GM18909 (cell line): ENCODE measurements at regions not wholly inside any gene's neighbourhood (a gene's known extent, or its start where the extent isn't known, plus 50 kb on each side); places are given as distances from the start of the nearest gene placed in this dataset.
A peak's percentile ranks its signal among the peaks of the same experiment; 100 is the strongest.

Source experiments
- ATAC-seq: cut with Tn5 transposase; IDR thresholded peaks from one replicate; pipeline ENCODE4 v1.9.1; 2021; ENCODE audit warnings: mild to moderate bottlenecking; ENCODE audit not compliant: unreplicated experiment, poor library complexity

DNA sequence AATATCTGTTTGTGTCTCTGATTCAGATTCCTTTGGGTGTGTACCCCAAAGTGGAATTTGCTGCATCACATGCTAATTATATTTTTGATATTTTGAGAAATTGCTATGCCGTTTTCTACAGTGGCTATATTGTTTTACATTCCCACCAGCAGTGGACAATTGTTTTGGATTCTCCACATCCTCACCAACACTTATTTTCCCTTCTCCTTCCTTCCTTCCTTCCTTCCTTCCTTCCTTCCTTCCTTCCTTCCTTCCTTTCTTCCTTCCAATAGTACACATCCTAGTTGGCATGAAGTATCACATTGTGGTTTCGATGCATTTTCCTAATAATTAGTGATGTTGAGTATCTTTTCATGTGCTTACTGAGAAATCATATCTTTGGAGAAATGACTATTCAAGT, 535.5 kb downstream of the SH2D4B start:
- no peak for ATAC-seq

DNA sequence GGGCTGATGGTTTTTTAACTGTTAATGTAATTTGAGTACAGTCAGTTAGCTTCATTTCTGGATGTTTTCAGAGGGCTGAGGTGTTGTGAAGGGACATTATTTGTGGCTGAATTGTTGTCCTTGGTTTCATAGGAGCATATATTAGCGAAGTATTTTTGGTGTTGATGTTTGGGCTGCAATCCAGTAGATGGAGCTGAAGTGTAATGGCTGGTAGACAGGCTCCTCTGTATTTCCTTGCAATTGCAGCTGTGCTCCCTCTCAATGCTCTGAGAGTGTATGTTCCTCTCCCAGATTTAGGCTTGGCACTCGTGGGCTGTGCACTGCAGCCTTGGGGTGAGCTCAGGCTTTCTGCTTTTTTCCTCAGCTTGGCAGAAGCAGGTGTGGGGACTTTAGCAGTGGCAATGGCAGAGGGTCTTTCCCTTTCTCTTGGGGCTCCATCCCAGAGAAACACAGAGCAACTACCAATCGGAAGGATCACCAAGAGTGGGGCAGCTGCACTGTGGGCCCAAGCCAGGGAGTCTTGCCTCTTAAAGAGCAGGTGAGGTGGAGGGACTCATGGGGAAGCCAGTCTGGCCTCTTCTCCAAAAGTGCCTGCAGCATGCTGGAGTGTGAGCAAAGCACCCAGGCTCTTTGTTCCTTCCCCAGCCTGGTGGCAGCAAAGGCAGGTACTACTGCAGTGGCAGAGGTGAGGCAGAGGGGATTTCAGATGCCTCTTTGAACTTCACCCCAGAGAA, 544.4 kb downstream of the SH2D4B start:
- peak; percentile 56 for ATAC-seq

DNA sequence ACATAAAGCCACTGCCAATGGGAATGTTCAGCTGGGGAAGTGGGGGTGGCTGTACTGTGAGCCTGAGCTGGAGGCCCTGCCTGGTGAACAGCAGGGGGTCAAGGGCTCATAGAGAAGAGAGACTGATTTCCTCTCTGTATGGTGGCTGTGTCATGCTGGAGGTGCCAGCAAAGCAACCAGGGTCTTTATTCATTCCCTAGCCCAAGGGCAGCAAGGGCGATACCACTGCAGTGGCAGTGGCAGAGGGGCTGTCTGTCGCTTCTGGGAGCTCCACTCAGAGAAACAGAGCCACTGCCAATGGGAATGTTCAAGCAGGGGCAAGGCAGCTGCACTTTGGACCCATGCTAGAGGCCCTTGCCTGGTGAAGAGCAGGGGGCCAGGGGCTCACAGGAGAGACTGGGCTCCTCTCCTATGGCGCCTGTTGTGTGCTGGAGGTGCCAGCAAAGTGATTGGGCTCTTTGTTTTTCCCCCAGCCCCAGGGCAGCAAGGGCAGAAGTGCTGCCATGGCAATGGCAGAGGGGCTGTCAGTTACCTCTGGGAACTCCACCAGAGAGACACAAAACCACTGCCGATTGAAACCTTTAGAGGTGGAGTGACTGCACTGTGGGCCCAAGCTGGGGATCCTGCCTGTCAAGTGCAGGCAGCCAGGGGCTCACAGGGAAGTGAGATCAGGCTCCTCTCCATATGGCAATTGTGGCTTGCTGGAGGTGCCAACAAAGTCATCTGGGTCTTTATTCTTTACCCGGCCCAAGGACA, 545.1 kb downstream of the SH2D4B start:
- ATAC-seq: peak; percentile 35

DNA sequence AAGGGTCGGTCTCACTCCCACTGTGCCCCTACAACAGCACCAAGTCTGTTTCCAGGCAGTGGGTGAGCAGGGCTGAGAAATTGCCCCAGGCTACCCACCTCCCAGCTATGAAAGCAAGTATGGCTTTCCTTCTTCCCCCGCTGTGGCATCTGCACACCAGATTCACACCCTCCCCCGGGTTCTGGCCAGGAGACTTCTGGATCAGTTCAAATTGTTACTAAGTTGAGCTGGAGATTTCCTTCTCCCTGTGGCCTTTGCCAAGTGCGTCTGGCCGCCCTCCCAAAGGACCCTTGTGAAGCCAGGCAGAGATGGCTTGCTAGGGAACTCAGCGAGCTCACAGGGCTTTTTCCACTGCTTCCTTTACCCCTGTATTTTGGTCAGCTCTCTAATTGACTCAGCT, 555.4 kb downstream of the SH2D4B start:
- ATAC-seq: no peak

DNA sequence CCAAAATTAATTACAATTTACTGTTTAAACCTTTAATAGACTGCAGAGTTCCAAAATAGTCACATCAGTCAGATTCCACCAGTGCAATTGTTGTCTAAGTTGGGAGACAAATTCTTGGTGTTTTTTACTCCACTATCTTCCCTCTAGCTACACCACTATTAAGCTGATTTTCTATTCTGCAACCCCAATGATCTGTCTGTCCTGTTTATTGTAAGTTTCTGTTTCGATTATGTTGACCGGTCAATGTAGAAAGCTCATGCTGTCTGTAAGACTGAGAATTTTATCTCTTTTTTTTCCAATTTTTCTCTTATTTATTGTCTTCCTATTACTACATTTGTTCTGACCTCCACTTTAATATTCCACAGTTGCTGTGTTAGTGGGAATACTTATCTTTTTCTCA, 557.5 kb downstream of the SH2D4B start:
- no peak for ATAC-seq

DNA sequence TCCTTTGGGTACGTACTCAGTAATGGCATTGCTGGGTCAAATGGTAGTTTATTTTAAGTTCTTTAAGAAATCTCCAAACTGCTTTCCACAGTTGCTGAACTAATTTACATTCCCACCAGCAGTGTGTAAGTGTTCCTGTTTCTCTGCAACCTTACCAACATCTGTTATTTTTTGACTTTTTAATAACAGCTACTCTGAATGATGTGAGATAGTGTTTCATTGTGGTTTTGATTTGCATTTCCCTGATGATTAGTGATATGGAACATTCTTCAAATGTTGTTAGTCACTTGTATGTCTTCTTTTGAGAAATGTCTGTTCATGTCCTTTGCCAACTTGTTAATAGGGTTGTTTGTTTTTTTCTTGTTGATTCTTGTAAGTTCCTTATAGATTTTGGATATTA, 558.9 kb downstream of the SH2D4B start:
- peak; percentile 45 for ATAC-seq

DNA sequence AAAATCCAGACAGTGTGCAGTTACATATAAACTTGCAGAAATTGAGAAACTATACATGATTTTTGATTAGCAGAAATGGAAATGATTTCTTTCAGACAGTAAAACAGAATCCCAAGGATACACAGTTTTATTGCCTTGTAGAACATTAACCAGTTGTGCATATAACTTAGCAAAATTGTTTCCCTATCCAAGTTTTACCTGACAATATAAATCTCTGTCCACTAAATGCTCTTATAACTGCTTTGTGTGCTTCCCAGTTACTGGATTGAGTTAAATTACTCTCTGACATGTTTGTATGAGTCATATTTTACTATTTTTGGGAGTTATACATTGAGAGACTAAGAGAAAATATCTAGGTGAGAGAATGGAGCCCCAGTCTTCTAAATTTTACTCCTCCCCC, 563.4 kb downstream of the SH2D4B start:
- no peak for ATAC-seq

DNA sequence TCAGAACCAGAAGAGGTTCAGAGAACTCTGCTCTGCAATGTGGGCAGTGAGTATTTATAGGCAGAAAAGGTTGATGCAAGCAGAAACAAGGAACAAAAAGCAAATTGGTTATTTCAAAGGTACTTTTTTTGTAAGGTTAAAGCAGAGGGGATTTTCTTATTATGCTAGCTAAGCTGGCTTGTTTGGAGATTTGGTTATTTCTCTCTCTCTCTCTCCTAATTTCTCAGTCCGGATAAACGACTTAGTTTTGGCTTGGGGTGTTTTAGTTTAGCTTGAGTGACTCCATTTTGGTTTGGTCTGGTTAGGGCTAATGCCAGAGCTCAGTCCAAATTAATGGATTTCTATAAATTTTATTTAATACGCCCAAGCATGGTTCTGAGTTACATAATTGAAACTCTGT, 566.8 kb downstream of the SH2D4B start:
- no peak for ATAC-seq

DNA sequence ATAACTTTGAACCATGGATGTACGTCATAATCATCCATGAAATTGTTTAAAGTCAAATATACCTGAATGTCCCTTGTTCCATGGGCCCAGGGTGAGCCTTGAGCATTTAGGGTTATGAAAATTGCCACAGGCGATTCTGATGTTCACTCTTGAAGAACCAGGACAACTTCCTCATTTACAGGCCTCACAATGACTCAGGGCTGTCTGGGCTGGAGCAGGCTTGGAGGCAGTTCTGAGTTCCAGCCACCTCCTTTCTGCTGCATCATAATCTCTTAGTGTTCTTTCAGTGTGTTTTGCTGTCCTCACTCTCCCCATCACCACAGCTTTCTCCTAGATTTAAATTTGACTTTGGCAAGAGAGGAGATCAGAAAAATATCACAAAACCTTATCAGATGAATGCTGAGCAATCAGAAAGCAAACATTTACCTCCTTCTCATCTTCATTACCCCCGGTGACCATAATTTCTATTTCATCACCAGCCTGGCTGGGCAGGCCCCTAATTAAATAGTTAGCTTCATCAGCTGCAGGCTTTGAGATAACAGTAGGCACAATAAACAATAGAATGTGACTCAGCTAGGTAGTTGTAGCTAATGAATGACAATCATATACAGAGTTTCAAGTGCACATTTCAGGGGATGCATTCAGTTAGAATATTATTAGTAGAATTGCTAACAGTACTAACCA, 571.0 kb downstream of the SH2D4B start:
- ATAC-seq: peak; percentile 88

DNA sequence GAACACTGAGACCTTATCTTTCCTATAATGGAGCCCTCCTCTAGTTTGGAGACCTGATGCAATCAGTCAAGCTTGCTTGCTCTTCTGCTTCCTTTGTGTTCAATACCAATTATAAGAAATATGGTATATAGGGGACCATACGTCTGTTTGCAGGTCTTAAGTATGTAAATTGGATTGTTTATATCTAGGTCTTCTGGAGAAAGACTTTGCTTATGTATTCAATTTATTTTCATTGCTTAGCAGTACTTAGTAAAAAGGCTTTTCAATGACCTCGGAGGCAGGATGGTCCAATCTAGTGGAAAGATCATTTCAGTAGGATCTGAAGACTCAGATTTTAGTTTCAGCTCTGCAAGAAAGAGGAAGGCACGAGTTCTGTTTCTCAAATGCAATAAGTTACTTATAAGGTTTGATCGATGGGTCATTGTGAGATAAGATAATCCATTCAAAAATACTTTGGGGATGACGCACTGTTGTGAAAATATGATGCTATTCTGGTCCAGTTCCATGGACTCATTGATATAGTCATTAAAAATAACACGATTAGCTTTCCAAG, 571.6 kb downstream of the SH2D4B start:
- ATAC-seq: peak; percentile 43

DNA sequence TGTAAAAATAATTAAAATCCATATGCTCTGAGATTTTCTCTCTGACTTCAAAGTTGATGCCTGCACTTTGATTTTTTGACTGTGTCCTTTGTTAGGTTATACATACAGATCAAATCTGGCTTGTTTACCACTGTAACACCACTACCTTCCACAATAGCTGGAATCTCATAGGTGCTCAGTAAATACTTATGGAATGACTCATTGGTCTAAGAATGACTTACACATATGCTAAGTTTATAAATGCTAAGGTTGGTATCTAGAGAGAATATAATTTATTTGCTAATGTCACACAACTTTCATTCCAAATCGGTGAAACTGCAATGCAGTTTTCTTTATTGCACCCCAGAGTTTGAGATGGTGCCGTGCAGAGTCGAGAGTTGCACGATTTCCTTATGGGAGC, 578.5 kb downstream of the SH2D4B start:
- no peak for ATAC-seq

DNA sequence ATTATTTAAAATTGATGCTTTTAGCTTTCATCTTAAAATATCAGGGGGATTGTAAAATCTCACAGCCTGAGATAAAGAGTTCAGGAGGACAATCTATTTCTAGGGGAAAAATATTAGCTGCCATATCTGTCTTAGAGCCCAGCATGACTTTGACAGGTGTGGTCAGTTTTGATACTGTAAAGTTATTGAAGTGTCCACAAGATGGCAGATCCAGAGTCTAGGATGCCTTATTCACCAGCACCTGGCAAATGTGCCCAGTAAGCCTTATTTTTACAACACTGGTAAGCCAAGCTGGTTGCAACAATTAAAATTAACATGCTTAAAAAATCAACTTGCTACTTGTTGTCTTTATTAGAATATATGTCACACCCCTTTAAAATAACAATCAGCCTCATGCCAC, 579.3 kb downstream of the SH2D4B start:
- no peak for ATAC-seq

DNA sequence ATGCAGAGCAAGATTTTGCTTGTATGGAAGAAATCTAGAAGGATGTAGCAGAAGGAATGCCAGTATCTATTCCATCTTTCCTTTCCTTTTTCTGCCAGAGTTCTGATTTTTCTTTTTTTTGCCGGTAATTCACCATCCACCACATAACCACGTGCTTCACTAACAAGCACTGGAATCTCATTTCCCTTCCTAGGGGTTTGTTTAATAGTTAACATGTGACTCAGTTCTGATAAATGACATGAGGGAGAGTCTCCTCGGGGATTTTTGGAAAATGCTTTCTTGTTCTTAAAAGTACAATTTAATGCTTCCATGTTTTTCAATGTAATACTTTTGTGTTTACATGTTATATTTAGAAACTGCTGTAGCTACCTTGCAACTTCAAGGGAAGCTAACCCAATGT, 590.2 kb downstream of the SH2D4B start:
- ATAC-seq: no peak

DNA sequence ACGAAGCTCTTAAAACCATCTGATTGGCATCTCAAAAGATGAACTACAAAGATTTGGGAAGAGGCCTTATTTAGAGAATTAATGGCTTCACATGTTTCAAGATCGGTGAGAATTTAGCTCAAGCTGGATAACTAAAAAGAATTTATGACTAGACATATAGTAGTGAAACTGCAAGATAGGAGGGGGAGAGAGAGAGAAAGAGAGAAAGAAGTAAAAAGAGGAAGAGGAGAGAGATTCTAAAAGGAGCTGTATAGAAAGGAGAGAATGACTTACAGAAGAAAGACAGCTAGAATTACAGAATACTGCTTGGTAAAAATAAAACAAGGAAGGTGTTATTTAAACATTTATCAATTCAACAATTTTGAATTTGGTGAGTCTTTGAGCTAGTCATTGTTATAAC, 592.3 kb downstream of the SH2D4B start:
- ATAC-seq: no peak

DNA sequence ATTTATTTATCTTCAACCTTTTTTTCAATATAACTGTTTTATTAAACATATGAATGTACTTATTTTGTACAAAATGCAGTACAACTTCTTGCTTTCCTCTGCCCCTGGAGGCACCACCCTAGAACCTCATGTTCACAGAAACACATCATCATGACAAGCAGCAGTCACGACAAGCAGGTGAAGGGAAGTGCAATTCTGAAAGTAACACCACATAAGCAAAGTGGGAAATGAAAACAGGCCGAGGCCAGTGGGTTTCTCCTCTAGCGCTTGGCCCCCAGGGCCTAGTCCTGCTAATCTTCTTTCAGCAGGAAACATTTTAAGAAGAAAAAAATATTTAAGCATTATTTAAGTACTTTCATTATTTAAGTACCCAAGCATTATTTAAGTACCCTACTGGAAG, 598.1 kb downstream of the SH2D4B start:
- peak; percentile 95 for ATAC-seq

DNA sequence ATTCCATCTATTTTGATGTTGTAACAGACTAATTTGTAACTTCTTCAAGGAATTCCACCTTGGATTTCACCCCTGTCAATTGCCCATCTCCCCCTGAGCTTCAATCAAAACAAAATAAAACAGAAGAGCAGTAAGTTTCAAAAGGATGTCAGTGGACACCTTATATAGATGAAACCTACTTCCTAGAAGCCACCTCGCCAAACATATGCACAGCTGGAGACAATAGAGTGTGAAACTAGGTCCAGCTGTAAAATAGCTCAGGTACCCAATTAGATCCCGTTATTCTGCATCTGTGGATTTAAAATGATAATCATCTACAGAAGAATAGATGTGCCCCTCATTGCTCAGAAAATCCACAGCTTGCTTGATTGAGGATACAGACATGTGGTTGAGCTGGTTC, 598.6 kb downstream of the SH2D4B start:
- peak; percentile 41 for ATAC-seq

DNA sequence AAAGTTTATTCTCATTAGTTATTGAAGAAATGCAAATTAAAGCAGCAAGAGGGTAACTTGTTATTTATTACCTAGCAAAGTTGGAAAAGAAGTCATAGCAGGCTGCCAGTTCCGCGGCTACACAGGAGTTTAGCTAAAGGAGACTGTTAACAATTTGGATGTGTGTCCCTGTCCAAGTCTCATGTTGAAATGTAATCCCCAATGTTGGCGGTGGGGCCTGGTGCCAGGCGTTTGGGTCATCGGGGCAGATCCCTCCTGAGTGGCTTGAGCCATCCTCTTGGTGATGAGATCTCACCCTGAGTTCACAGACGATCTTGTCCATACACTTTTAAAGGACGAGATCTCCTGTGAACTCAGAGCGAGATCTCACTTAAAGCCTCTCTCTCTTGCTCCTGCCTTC, 608.3 kb downstream of the SH2D4B start:
- ATAC-seq: no peak

DNA sequence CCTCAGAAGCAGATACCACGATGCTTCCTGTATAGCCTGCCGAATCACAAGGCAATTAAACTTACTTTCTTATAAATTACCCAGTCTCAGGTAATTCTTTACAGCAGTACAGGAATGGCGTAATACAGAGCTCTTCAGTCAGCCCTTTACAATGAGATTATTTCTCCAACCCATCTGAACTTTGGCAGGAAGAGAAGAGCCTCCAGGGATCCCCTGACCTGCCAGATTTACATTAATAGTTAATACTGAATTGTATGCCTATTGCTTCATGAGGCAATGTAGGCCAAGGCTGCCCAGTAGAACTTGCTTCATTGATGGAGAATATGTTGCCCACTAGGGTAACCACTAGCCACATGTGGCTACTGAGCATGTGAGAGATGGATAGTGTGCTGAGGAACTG, 608.7 kb downstream of the SH2D4B start:
- ATAC-seq: no peak

DNA sequence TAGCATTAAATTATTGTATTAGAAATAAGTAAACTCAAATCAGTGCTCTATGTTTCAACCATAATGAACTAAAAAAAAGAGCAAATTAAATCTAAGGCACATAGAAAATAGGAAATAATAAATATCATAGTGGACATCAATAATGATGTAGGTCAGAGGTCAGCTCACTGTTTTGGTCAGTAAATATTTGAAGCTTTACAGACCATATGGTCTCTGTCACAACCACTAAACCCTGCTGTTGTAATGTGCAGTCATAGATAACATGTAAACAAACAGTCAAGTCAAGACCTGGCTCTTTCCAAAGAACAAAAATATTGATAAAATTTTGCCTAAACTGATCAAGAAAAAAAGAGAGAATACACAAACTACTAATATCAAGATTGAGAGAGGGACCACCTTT, 615.0 kb downstream of the SH2D4B start:
- no peak for ATAC-seq

DNA sequence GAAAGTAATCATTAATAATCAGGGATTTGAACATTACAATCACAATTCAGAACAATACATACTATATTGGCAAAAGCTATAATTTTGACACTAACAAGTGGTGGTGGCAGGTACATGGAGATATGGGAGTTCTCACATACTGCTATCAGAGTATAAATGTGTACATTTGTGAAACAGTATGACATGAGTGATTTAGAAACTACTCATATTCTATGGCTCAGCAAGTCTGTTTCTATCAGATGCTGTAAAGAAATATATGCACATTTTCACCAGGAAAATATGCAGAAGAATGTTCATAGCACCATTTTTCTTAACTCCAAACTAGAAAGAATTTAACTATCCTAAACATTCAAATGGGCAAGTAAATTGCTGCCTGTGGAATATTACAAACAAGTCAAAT, 620.0 kb downstream of the SH2D4B start:
- no peak for ATAC-seq

DNA sequence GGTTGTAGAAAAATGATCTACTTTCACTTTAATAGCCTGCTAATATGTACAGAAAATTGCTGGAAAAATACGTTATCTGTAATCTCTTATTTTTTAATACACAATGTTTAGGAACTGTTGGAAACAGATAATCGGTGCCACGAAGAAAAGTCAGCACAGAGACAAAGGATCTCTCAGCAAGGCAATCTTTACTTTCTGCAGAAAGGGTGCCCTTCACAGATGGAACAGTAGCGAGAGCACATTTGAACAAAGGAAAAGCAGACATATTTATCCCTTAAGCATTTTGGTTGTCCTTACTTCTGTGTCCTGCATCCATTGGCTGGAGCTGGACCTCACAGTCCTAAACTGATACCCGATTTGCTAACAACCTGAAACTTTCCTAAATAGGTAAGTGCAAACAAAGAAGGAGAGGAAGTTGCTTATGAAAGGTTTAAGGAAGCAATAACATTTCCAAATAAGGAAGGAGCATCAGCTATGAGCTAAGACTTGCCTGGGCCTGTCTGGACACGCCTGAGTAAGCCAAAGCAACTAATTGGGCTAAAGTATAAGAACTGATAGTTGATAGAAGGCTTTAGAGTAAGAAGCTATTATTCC, 640.0 kb downstream of the SH2D4B start:
- no peak for ATAC-seq
